ENCODE measurements at regions not wholly inside any gene's neighbourhood (a gene's known extent, or its start where the extent isn't known, plus 50 kb on each side); places are given as distances from the start of the nearest gene placed in this dataset.

- intact Hi-C loops (cut with micrococcal nuclease): no loop called here
- no peak overlapping the region for H3K27ac Mint-ChIP-seq
- H3K4me3 Mint-ChIP-seq: no peak overlapping the region
- H3K4me1 Mint-ChIP-seq (ENCODE audit: low read depth): no peaks in the 10 kb centered on the region
- H3K9me3 Mint-ChIP-seq: no peaks in the 10 kb centered on the region
- H3K27me3 Mint-ChIP-seq: peaks cover 19% of the 10 kb centered on the region
- H3K36me3 Mint-ChIP-seq (ENCODE audit: low read depth): no peaks in the 10 kb centered on the region
These were observed 74.4 kb upstream of the ZC3H12A start for GRCh38 chr1:37399830-37400464.

GRCh38 chr1:37400466-37401225, 73.7 kb upstream of the ZC3H12A start:
- Mint-ChIP-seq H3K9me3 (no peaks in the 10 kb centered on the region), H3K36me3 (ENCODE audit: low read depth) (no peaks in the 10 kb centered on the region), H3K4me1 (ENCODE audit: low read depth) (no peaks in the 10 kb centered on the region), H3K27me3 (peaks cover 14% of the 10 kb centered on the region), H3K27ac (no peak overlapping the region), H3K4me3 (no peak overlapping the region)
- intact Hi-C loops (cut with micrococcal nuclease): no loop called here

GRCh38 chr1:37403166-37403565, 71.2 kb upstream of the ZC3H12A start:
- Mint-ChIP-seq H3K27me3 (peaks cover 5% of the 10 kb centered on the region), H3K4me3 (no peak overlapping the region)

GRCh38 chr1:37404711-37405110, 69.7 kb upstream of the ZC3H12A start:
- Mint-ChIP-seq H3K36me3 (ENCODE audit: low read depth) (no peaks in the 10 kb centered on the region), H3K27me3 (peaks cover 5% of the 10 kb centered on the region), H3K4me1 (ENCODE audit: low read depth) (no peaks in the 10 kb centered on the region), H3K27ac (no peak overlapping the region), H3K9me3 (no peaks in the 10 kb centered on the region), H3K4me3 (no peak overlapping the region)
- intact Hi-C loops (cut with micrococcal nuclease): no loop called here

More at GRCh38 chr1:37403166-37403565, 71.2 kb upstream of the ZC3H12A start:
- no peaks in the 10 kb centered on the region for H3K36me3 Mint-ChIP-seq (ENCODE audit: low read depth)
- no peaks in the 10 kb centered on the region for H3K9me3 Mint-ChIP-seq
- intact Hi-C loops (cut with micrococcal nuclease): no loop called here
- no peak overlapping the region for H3K27ac Mint-ChIP-seq
- H3K4me1 Mint-ChIP-seq (ENCODE audit: low read depth): no peaks in the 10 kb centered on the region

GRCh38 chr1:37410105-37410504, 64.3 kb upstream of the ZC3H12A start:
- H3K36me3 Mint-ChIP-seq (ENCODE audit: low read depth): no peaks in the 10 kb centered on the region
- no peak overlapping the region for H3K27ac Mint-ChIP-seq
- H3K9me3 Mint-ChIP-seq: no peaks in the 10 kb centered on the region
- H3K4me3 Mint-ChIP-seq: no peak overlapping the region
- H3K4me1 Mint-ChIP-seq (ENCODE audit: low read depth): no peaks in the 10 kb centered on the region
- intact Hi-C loops (cut with micrococcal nuclease): no loop called here
- peaks cover 10% of the 10 kb centered on the region for H3K27me3 Mint-ChIP-seq

- Mint-ChIP-seq H3K27ac (no peak overlapping the region), H3K4me1 (ENCODE audit: low read depth) (no peaks in the 10 kb centered on the region), H3K9me3 (peaks cover 7% of the 10 kb centered on the region), H3K4me3 (no peak overlapping the region), H3K27me3 (peaks cover 10% of the 10 kb centered on the region), H3K36me3 (ENCODE audit: low read depth) (no peaks in the 10 kb centered on the region)
- intact Hi-C loops (cut with micrococcal nuclease): no loop called here
These were observed 63.6 kb upstream of the ZC3H12A start for GRCh38 chr1:37410815-37411214.

GRCh38 chr1:37415611-37416244, 58.7 kb upstream of the ZC3H12A start:
- Mint-ChIP-seq H3K27ac (no peak overlapping the region), H3K27me3 (peaks cover 8% of the 10 kb centered on the region), H3K4me3 (no peak overlapping the region), H3K9me3 (peaks cover 9% of the 10 kb centered on the region), H3K36me3 (ENCODE audit: low read depth) (no peaks in the 10 kb centered on the region), H3K4me1 (ENCODE audit: low read depth) (no peaks in the 10 kb centered on the region)
- intact Hi-C loops (cut with micrococcal nuclease): no loop called here

GRCh38 chr1:37420456-37420855, 53.9 kb upstream of the ZC3H12A start:
- peaks cover 13% of the 10 kb centered on the region for H3K27me3 Mint-ChIP-seq
- H3K4me1 Mint-ChIP-seq (ENCODE audit: low read depth): no peaks in the 10 kb centered on the region
- H3K9me3 Mint-ChIP-seq: peaks cover 6% of the 10 kb centered on the region
- no peaks in the 10 kb centered on the region for H3K36me3 Mint-ChIP-seq (ENCODE audit: low read depth)
- H3K4me3 Mint-ChIP-seq: no peak overlapping the region
- intact Hi-C loops (cut with micrococcal nuclease): no loop called here
- H3K27ac Mint-ChIP-seq: no peak overlapping the region

GRCh38 chr1:37423810-37424209, 50.6 kb upstream of the ZC3H12A start:
- H3K4me3 Mint-ChIP-seq: no peak overlapping the region
- peaks cover 18% of the 10 kb centered on the region for H3K27me3 Mint-ChIP-seq
- no peaks in the 10 kb centered on the region for H3K4me1 Mint-ChIP-seq (ENCODE audit: low read depth)
- H3K36me3 Mint-ChIP-seq (ENCODE audit: low read depth): no peaks in the 10 kb centered on the region
- H3K27ac Mint-ChIP-seq: no peak overlapping the region
- intact Hi-C loops (cut with micrococcal nuclease): no loop called here
- no peaks in the 10 kb centered on the region for H3K9me3 Mint-ChIP-seq

- Mint-ChIP-seq H3K4me1 (ENCODE audit: low read depth) (no peaks in the 10 kb centered on the region), H3K9me3 (no peaks in the 10 kb centered on the region), H3K27me3 (peaks cover 23% of the 10 kb centered on the region), H3K4me3 (no peak overlapping the region), H3K27ac (no peak overlapping the region), H3K36me3 (ENCODE audit: low read depth) (no peaks in the 10 kb centered on the region)
- intact Hi-C loops (cut with micrococcal nuclease): no loop called here
These were observed 49.9 kb upstream of the ZC3H12A start for GRCh38 chr1:37424523-37424922.

Data from dendritic cell treated with granulocyte-macrophage colony-stimulating factor and Interleukin-4, amounts not matched to agents 40 ng/mL and 50 ng/mL, for 4 days (primary cell).